ENCODE measurements at regions not wholly inside any gene's neighbourhood (a gene's known extent, or its start where the extent isn't known, plus 50 kb on each side); places are given as distances from the start of the nearest gene placed in this dataset.

GRCh38 chr10:55449981-55450380 lies 649.0 kb upstream of the PCDH15 start:
- H3K4me3 ChIP-seq (ENCODE audit: low read length): no peak overlapping the region
- no peaks in the 10 kb centered on the region for H3K27me3 ChIP-seq (replicated peaks; ENCODE audit: control insufficient read depth, insufficient read depth, low read length)
- H3K9ac ChIP-seq (ENCODE audit: low read length): no peak overlapping the region
- no peaks in the 10 kb centered on the region for H3K36me3 ChIP-seq (ENCODE audit: control insufficient read depth, insufficient read depth, low read length, severe bottlenecking)
- H3K4me1 ChIP-seq (ENCODE audit: control insufficient read depth, insufficient read depth, low read length): no peaks in the 10 kb centered on the region
- no peaks in the 10 kb centered on the region for H3K9me3 ChIP-seq (ENCODE audit: control insufficient read depth, low read length)
- DNase-seq (ENCODE audit: low read depth): no peak

GRCh38 chr10:55446441-55447002 lies 645.5 kb upstream of the PCDH15 start:
- no peaks in the 10 kb centered on the region for H3K9me3 ChIP-seq (ENCODE audit: control insufficient read depth, low read length)
- H3K27me3 ChIP-seq (replicated peaks; ENCODE audit: control insufficient read depth, insufficient read depth, low read length): no peaks in the 10 kb centered on the region
- DNase-seq (ENCODE audit: low read depth): no peak
- no peak overlapping the region for H3K9ac ChIP-seq (ENCODE audit: low read length)
- no peaks in the 10 kb centered on the region for H3K4me1 ChIP-seq (ENCODE audit: control insufficient read depth, insufficient read depth, low read length)
- no peaks in the 10 kb centered on the region for H3K36me3 ChIP-seq (ENCODE audit: control insufficient read depth, insufficient read depth, low read length, severe bottlenecking)
- H3K4me3 ChIP-seq (ENCODE audit: low read length): no peak overlapping the region

GRCh38 chr10:55441777-55442176 lies 640.7 kb upstream of the PCDH15 start:
- H3K4me1 ChIP-seq (ENCODE audit: control insufficient read depth, insufficient read depth, low read length): no peaks in the 10 kb centered on the region
- DNase-seq (ENCODE audit: low read depth): no peak
- no peaks in the 10 kb centered on the region for H3K9me3 ChIP-seq (ENCODE audit: control insufficient read depth, low read length)
- H3K36me3 ChIP-seq (ENCODE audit: control insufficient read depth, insufficient read depth, low read length, severe bottlenecking): no peaks in the 10 kb centered on the region
- no peaks in the 10 kb centered on the region for H3K27me3 ChIP-seq (replicated peaks; ENCODE audit: control insufficient read depth, insufficient read depth, low read length)
- H3K4me3 ChIP-seq (ENCODE audit: low read length): no peak overlapping the region
- H3K9ac ChIP-seq (ENCODE audit: low read length): no peak overlapping the region

- H3K27me3 ChIP-seq (replicated peaks; ENCODE audit: control insufficient read depth, insufficient read depth, low read length): no peaks in the 10 kb centered on the region
- no peaks in the 10 kb centered on the region for H3K4me1 ChIP-seq (ENCODE audit: control insufficient read depth, insufficient read depth, low read length)
- H3K9me3 ChIP-seq (ENCODE audit: control insufficient read depth, low read length): no peaks in the 10 kb centered on the region
- no peaks in the 10 kb centered on the region for H3K36me3 ChIP-seq (ENCODE audit: control insufficient read depth, insufficient read depth, low read length, severe bottlenecking)
- H3K9ac ChIP-seq (ENCODE audit: low read length): no peak overlapping the region
- no peak overlapping the region for H3K4me3 ChIP-seq (ENCODE audit: low read length)
- no peak for DNase-seq (ENCODE audit: low read depth)
Observed at GRCh38 chr10:55426138-55426537, 625.1 kb upstream of the PCDH15 start.

- no peaks in the 10 kb centered on the region for H3K9me3 ChIP-seq (ENCODE audit: control insufficient read depth, low read length)
- DNase-seq (ENCODE audit: low read depth): no peak
- H3K27me3 ChIP-seq (replicated peaks; ENCODE audit: control insufficient read depth, insufficient read depth, low read length): no peaks in the 10 kb centered on the region
- peak overlapping the region; percentile 43 for H3K9ac ChIP-seq (ENCODE audit: low read length)
- H3K36me3 ChIP-seq (ENCODE audit: control insufficient read depth, insufficient read depth, low read length, severe bottlenecking): no peaks in the 10 kb centered on the region
- H3K4me3 ChIP-seq (ENCODE audit: low read length): peak overlapping the region; percentile 53
- H3K4me1 ChIP-seq (ENCODE audit: control insufficient read depth, insufficient read depth, low read length): peaks cover 11% of the 10 kb centered on the region
Observed at GRCh38 chr10:55410415-55410885, 609.4 kb upstream of the PCDH15 start.

GRCh38 chr10:55404094-55404493 lies 603.1 kb upstream of the PCDH15 start:
- H3K9me3 ChIP-seq (ENCODE audit: control insufficient read depth, low read length): no peaks in the 10 kb centered on the region
- H3K4me3 ChIP-seq (ENCODE audit: low read length): no peak overlapping the region
- DNase-seq (ENCODE audit: low read depth): no peak
- no peaks in the 10 kb centered on the region for H3K36me3 ChIP-seq (ENCODE audit: control insufficient read depth, insufficient read depth, low read length, severe bottlenecking)
- peaks cover 10% of the 10 kb centered on the region for H3K4me1 ChIP-seq (ENCODE audit: control insufficient read depth, insufficient read depth, low read length)
- H3K27me3 ChIP-seq (replicated peaks; ENCODE audit: control insufficient read depth, insufficient read depth, low read length): no peaks in the 10 kb centered on the region
- H3K9ac ChIP-seq (ENCODE audit: low read length): no peak overlapping the region

GRCh38 chr10:55400075-55400849 lies 599.2 kb upstream of the PCDH15 start:
- no peak overlapping the region for H3K4me3 ChIP-seq (ENCODE audit: low read length)
- H3K9ac ChIP-seq (ENCODE audit: low read length): no peak overlapping the region
- H3K36me3 ChIP-seq (ENCODE audit: control insufficient read depth, insufficient read depth, low read length, severe bottlenecking): no peaks in the 10 kb centered on the region
- H3K9me3 ChIP-seq (ENCODE audit: control insufficient read depth, low read length): no peaks in the 10 kb centered on the region
- peaks cover 15% of the 10 kb centered on the region for H3K4me1 ChIP-seq (ENCODE audit: control insufficient read depth, insufficient read depth, low read length)
- H3K27me3 ChIP-seq (replicated peaks; ENCODE audit: control insufficient read depth, insufficient read depth, low read length): no peaks in the 10 kb centered on the region
- DNase-seq (ENCODE audit: low read depth): no peak

- Histone ChIP-seq H3K9me3 (ENCODE audit: control insufficient read depth, low read length) (no peaks in the 10 kb centered on the region), H3K9ac (ENCODE audit: low read length) (no peak overlapping the region), H3K36me3 (ENCODE audit: control insufficient read depth, insufficient read depth, low read length, severe bottlenecking) (no peaks in the 10 kb centered on the region), H3K4me3 (ENCODE audit: low read length) (no peak overlapping the region), H3K27me3 (replicated peaks; ENCODE audit: control insufficient read depth, insufficient read depth, low read length) (no peaks in the 10 kb centered on the region), H3K4me1 (ENCODE audit: control insufficient read depth, insufficient read depth, low read length) (peaks cover 15% of the 10 kb centered on the region)
- DNase-seq (ENCODE audit: low read depth): no peak
Observed at GRCh38 chr10:55398497-55398882, 597.5 kb upstream of the PCDH15 start.

- Histone ChIP-seq H3K9ac (ENCODE audit: low read length) (no peak overlapping the region), H3K9me3 (ENCODE audit: control insufficient read depth, low read length) (no peaks in the 10 kb centered on the region), H3K4me3 (ENCODE audit: low read length) (no peak overlapping the region), H3K27me3 (replicated peaks; ENCODE audit: control insufficient read depth, insufficient read depth, low read length) (no peaks in the 10 kb centered on the region), H3K36me3 (ENCODE audit: control insufficient read depth, insufficient read depth, low read length, severe bottlenecking) (no peaks in the 10 kb centered on the region), H3K4me1 (ENCODE audit: control insufficient read depth, insufficient read depth, low read length) (peaks cover 15% of the 10 kb centered on the region)
- DNase-seq (ENCODE audit: low read depth): no peak
Observed at GRCh38 chr10:55397777-55398496, 596.9 kb upstream of the PCDH15 start.

GRCh38 chr10:55378196-55378595 lies 577.2 kb upstream of the PCDH15 start:
- Histone ChIP-seq H3K9me3 (ENCODE audit: control insufficient read depth, low read length) (no peaks in the 10 kb centered on the region), H3K9ac (ENCODE audit: low read length) (no peak overlapping the region), H3K36me3 (ENCODE audit: control insufficient read depth, insufficient read depth, low read length, severe bottlenecking) (no peaks in the 10 kb centered on the region), H3K4me1 (ENCODE audit: control insufficient read depth, insufficient read depth, low read length) (peaks cover 22% of the 10 kb centered on the region), H3K4me3 (ENCODE audit: low read length) (no peak overlapping the region), H3K27me3 (replicated peaks; ENCODE audit: control insufficient read depth, insufficient read depth, low read length) (no peaks in the 10 kb centered on the region)
- no peak for DNase-seq (ENCODE audit: low read depth)

- Histone ChIP-seq H3K27me3 (replicated peaks; ENCODE audit: control insufficient read depth, insufficient read depth, low read length) (no peaks in the 10 kb centered on the region), H3K4me3 (ENCODE audit: low read length) (peak overlapping the region; percentile 8), H3K9ac (ENCODE audit: low read length) (no peak overlapping the region), H3K36me3 (ENCODE audit: control insufficient read depth, insufficient read depth, low read length, severe bottlenecking) (no peaks in the 10 kb centered on the region), H3K4me1 (ENCODE audit: control insufficient read depth, insufficient read depth, low read length) (peaks cover 31% of the 10 kb centered on the region), H3K9me3 (ENCODE audit: control insufficient read depth, low read length) (no peaks in the 10 kb centered on the region)
- DNase-seq (ENCODE audit: low read depth): no peak
Observed at GRCh38 chr10:55374917-55375316, 573.9 kb upstream of the PCDH15 start.

All from adipocyte (in vitro differentiated cells).